HCT116 (cell line): ENCODE measurements at regions not wholly inside any gene's neighbourhood (a gene's known extent, or its start where the extent isn't known, plus 50 kb on each side); places are given as distances from the start of the nearest gene placed in this dataset.

Source experiments
- CEBPB ChIP-seq: IDR thresholded peaks from 2 replicates; pipeline ENCODE4 v1.6.1; 2012; ENCODE audit warnings: low read depth
- CTCF ChIP-seq, 3 experiments: fragments of 200-600 bp in 1 of 3; sonication (generic) in 1 of 3; IDR thresholded peaks in 2 of 3; conservative IDR thresholded peaks in 1 of 3; 2 replicates each; pipeline ENCODE4 v1.5.1; 2012 to 2017; ENCODE audit warnings: low read depth in 2 of 3, low read length in 2 of 3, antibody characterized with exemption in 1 of 3, borderline replicate concordance in 1 of 3, control low read depth in 1 of 3, mild to moderate bottlenecking in 1 of 3, mixed read lengths in 1 of 3, mixed run types in 1 of 3, moderate library complexity in 1 of 3; ENCODE audit not compliant: insufficient read depth in 1 of 3
- EZH2 ChIP-seq: fragments of 200-600 bp; sonication (generic); IDR thresholded peaks from 2 replicates; pipeline ENCODE4 v1.6.1; 2017; ENCODE audit warnings: antibody characterized with exemption, mixed run types
- EZH2phosphoT487 ChIP-seq: fragments of 200-600 bp; IDR thresholded peaks from 2 replicates; pipeline ENCODE4 v1.6.1; 2018; ENCODE audit warnings: antibody characterized with exemption, borderline replicate concordance
- FOSL1 ChIP-seq: IDR thresholded peaks from 2 replicates; pipeline ENCODE4 v1.6.1; 2012; ENCODE audit warnings: low read depth
- JUND ChIP-seq: IDR thresholded peaks from 2 replicates; pipeline ENCODE4 v1.6.1; 2012
- POLR2AphosphoS5 ChIP-seq: IDR thresholded peaks from 2 replicates; pipeline ENCODE4 v1.6.1; 2011; ENCODE audit warnings: mild to moderate bottlenecking, low read depth, low read length, moderate library complexity
- RAD21 ChIP-seq: IDR thresholded peaks from 2 replicates; pipeline ENCODE4 v1.6.1; 2012; ENCODE audit warnings: low read depth, mild to moderate bottlenecking
- REST ChIP-seq: IDR thresholded peaks from 2 replicates; pipeline ENCODE4 v1.6.1; 2012; ENCODE audit warnings: low read depth
- SP1 ChIP-seq: IDR thresholded peaks from 2 replicates; pipeline ENCODE4 v1.6.1; 2012; ENCODE audit warnings: low read depth
- TCF7L2 ChIP-seq: IDR thresholded peaks from 2 replicates; pipeline ENCODE4 v1.7.0; 2011; ENCODE audit warnings: borderline replicate concordance, inconsistent platforms; ENCODE audit not compliant: insufficient read depth, insufficient read length; ENCODE audit errors: extremely low read depth
- ZFX ChIP-seq: fragments of 450-650 bp; IDR thresholded peaks from 2 replicates; pipeline ENCODE4 v1.6.1; 2017
- TF ChIP-seq, protein P1 (sequence below): IDR thresholded peaks from 2 replicates; pipeline ENCODE4 v1.6.1; 2012

DNA sequence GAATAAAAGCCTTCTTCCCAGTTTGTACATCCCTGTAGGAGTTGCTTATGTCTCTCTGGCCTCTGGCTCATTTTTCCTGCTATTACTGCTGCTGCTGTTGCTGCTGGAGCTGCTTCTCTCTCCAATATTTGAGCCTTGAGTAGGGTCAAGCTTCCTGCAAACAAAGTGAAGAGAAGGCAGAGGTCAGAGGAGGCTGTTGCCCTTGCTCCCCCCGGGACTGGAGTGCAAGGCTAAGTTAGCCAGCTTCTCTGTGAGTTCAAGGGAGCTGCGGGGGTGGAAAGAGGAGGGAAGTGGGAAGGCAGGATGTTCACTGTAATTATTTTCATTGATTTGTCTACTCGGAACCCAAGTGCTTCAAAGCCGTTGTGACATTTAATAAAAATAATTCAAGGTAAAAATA lies 77.0 kb upstream of the TMEM132E start:
- TF ChIP-seq CTCF (IDR thresholded peaks at IDR 0.05 in 2 of 3, conservative IDR thresholded peaks at IDR 0.05 in 1 of 3; ENCODE audit: borderline replicate concordance in 1 of 3, insufficient read depth in 1 of 3, low read depth in 2 of 3, low read length in 2 of 3) (no peak), CEBPB (no peak), EZH2phosphoT487 (no peak), REST (no peak), TCF7L2 (no peak), FOSL1 (no peak), RAD21 (no peak), SP1 (no peak), JUND (no peak), ZFX (no peak), POLR2AphosphoS5 (no peak), EZH2 (no peak)
- TF ChIP-seq, protein P1, sequence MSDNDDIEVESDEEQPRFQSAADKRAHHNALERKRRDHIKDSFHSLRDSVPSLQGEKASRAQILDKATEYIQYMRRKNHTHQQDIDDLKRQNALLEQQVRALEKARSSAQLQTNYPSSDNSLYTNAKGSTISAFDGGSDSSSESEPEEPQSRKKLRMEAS: no peak
